Islet precursor cell (in vitro differentiated cells): ENCODE measurements at regions not wholly inside any gene's neighbourhood (a gene's known extent, or its start where the extent isn't known, plus 50 kb on each side); places are given as distances from the start of the nearest gene placed in this dataset.
A peak's percentile ranks its signal among the peaks of the same experiment; 100 is the strongest.

Source experiments
- DNase-seq: peaks from one replicate; pipeline ENCODE4 v3.0.0-alpha.2; 2018

- peak; percentile 57 for DNase-seq
These were observed 234.9 kb downstream of the SUDS3 start for GRCh38 chr12:118611295-118611694.

- DNase-seq: no peak
These were observed 235.4 kb downstream of the SUDS3 start for GRCh38 chr12:118611770-118612169.

GRCh38 chr12:118617611-118618450 lies 241.5 kb downstream of the SUDS3 start:
- DNase-seq: no peak

- DNase-seq: no peak
These were observed 242.3 kb downstream of the SUDS3 start for GRCh38 chr12:118618695-118619094.

- DNase-seq: no peak
These were observed 248.8 kb downstream of the SUDS3 start for GRCh38 chr12:118625050-118625675.

- no peak for DNase-seq
These were observed 256.7 kb downstream of the SUDS3 start for GRCh38 chr12:118633071-118633470.

- no peak for DNase-seq
These were observed 258.9 kb downstream of the SUDS3 start for GRCh38 chr12:118635276-118635675.

- DNase-seq: no peak
These were observed 261.5 kb downstream of the SUDS3 start for GRCh38 chr12:118637767-118638370.

- no peak for DNase-seq
These were observed 264.9 kb downstream of the SUDS3 start for GRCh38 chr12:118641249-118641648.

- peak; percentile 81 for DNase-seq
These were observed 268.9 kb downstream of the SUDS3 start for GRCh38 chr12:118645219-118645618.

- DNase-seq: no peak
These were observed 273.6 kb downstream of the SUDS3 start for GRCh38 chr12:118649765-118650585.

- no peak for DNase-seq
These were observed 274.2 kb downstream of the SUDS3 start for GRCh38 chr12:118650586-118650960.

- DNase-seq: no peak
These were observed 275.1 kb downstream of the SUDS3 start for GRCh38 chr12:118651487-118651886.

GRCh38 chr12:118655588-118655987 lies 279.2 kb downstream of the SUDS3 start:
- DNase-seq: no peak

GRCh38 chr12:118680356-118680963 lies 300.9 kb upstream of the SRRM4 start:
- DNase-seq: peak; percentile 57

GRCh38 chr12:118682656-118683055 lies 298.7 kb upstream of the SRRM4 start:
- DNase-seq: peak; percentile 39

GRCh38 chr12:118685983-118686607 lies 295.2 kb upstream of the SRRM4 start:
- peak; percentile 53 for DNase-seq

GRCh38 chr12:118689793-118690192 lies 291.5 kb upstream of the SRRM4 start:
- peak; percentile 14 for DNase-seq

- no peak for DNase-seq
These were observed 290.8 kb upstream of the SRRM4 start for GRCh38 chr12:118690506-118690905.

GRCh38 chr12:118694128-118694775 lies 287.1 kb upstream of the SRRM4 start:
- peak; percentile 40 for DNase-seq

GRCh38 chr12:118704527-118705241 lies 276.7 kb upstream of the SRRM4 start:
- DNase-seq: no peak
